GM21515 (cell line): ENCODE measurements at regions not wholly inside any gene's neighbourhood (a gene's known extent, or its start where the extent isn't known, plus 50 kb on each side); places are given as distances from the start of the nearest gene placed in this dataset.
"Not testable (repeated sequence)": the region's sequence is repeated elsewhere in the genome, so short reads cannot be mapped to it uniquely, and the experiment has no call there.

Experiments
- ATAC-seq: cut with Tn5 transposase; IDR thresholded peaks from one replicate; pipeline ENCODE4 v1.9.1; 2021; ENCODE audit not compliant: unreplicated experiment

- ATAC-seq, result no peak
Measured at GRCh38 chr1:189530162-189530561, 947.5 kb downstream of the BRINP3 start.

- no peak for ATAC-seq
Measured at GRCh38 chr1:189538271-189538670, 939.4 kb downstream of the BRINP3 start.

- ATAC-seq, result no peak
Measured at GRCh38 chr1:189550498-189550897, 927.2 kb downstream of the BRINP3 start.

GRCh38 chr1:189563784-189564183 lies 913.9 kb downstream of the BRINP3 start:
- ATAC-seq, result no peak

- ATAC-seq, result no peak
Measured at GRCh38 chr1:189567890-189568289, 909.8 kb downstream of the BRINP3 start.

- ATAC-seq, result no peak
Measured at GRCh38 chr1:189596197-189596596, 881.5 kb downstream of the BRINP3 start.

- ATAC-seq, result no peak
Measured at GRCh38 chr1:189597083-189597482, 880.6 kb downstream of the BRINP3 start.

- ATAC-seq, result no peak
Measured at GRCh38 chr1:189605226-189605625, 872.4 kb downstream of the BRINP3 start.

GRCh38 chr1:189606047-189606446 lies 871.6 kb downstream of the BRINP3 start:
- ATAC-seq, result no peak

GRCh38 chr1:189606795-189607476 lies 870.7 kb downstream of the BRINP3 start:
- ATAC-seq, result no peak

- ATAC-seq, result no peak
Measured at GRCh38 chr1:189607477-189608096, 870.1 kb downstream of the BRINP3 start.

GRCh38 chr1:189609167-189609566 lies 868.5 kb downstream of the BRINP3 start:
- no peak for ATAC-seq

GRCh38 chr1:189616893-189617292 lies 860.8 kb downstream of the BRINP3 start:
- no peak for ATAC-seq

GRCh38 chr1:189619682-189620332 lies 857.9 kb downstream of the BRINP3 start:
- no peak for ATAC-seq

- no peak for ATAC-seq
Measured at GRCh38 chr1:189620471-189620870, 857.2 kb downstream of the BRINP3 start.

GRCh38 chr1:189623336-189623735 lies 854.3 kb downstream of the BRINP3 start:
- no peak for ATAC-seq

GRCh38 chr1:189627427-189627826 lies 850.2 kb downstream of the BRINP3 start:
- ATAC-seq, result no peak

- no peak for ATAC-seq
Measured at GRCh38 chr1:189628857-189629256, 848.8 kb downstream of the BRINP3 start.

GRCh38 chr1:189633658-189634057 lies 844.0 kb downstream of the BRINP3 start:
- no peak for ATAC-seq

GRCh38 chr1:189637041-189637440 lies 840.6 kb downstream of the BRINP3 start:
- ATAC-seq, result no peak

GRCh38 chr1:189644156-189644555 lies 833.5 kb downstream of the BRINP3 start:
- ATAC-seq, result not testable (repeated sequence)

GRCh38 chr1:189644970-189645369 lies 832.7 kb downstream of the BRINP3 start:
- ATAC-seq, result no peak
